OCI-LY7 (cell line): ENCODE measurements at regions not wholly inside any gene's neighbourhood (a gene's known extent, or its start where the extent isn't known, plus 50 kb on each side); places are given as distances from the start of the nearest gene placed in this dataset.

Experiments used
- CTCF ChIP-seq: fragments of 200-600 bp; sonication (generic); conservative IDR thresholded peaks from 2 replicates; pipeline ENCODE4 v1.5.1; 2014; ENCODE audit warnings: mild to moderate bottlenecking, antibody characterized with exemption, low read length, moderate library complexity, mixed read lengths
- EZH2phosphoT487 ChIP-seq: fragments of 200-600 bp; sonication (generic); IDR thresholded peaks from 2 replicates; pipeline ENCODE4 v1.6.1; 2018; ENCODE audit warnings: low read depth, borderline replicate concordance, mild to moderate bottlenecking, mixed run types, antibody characterized with exemption, low read length, moderate library complexity, mixed read lengths

DNA sequence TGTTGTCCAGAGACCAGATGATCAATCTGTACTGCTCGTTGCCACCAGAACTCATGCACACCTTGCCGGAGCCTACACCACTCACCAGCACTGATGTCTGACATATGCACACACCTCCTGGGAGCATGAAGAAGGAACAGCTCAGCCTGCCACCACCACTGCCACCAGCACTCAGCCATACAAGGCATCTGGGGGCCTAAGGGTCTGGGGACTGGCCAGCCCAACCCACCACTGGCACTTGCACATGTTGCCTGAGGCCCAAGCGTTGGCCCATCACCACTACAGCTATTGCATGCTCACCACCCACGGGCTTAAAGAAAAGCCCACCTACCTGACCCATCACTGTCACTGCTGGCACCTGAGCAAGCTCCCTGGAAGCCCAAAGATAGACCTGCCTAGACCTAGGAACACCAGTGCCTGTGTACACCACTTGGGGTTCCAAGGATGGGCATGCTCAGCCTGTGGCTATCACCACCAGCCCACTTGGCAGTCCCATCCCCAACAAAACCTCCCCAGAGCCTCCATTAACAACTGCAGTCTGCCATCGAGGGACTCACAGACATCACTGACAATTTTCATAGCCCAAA, 174.3 kb upstream of the GRID2 start:
- no peak for TF ChIP-seq CTCF
- TF ChIP-seq EZH2phosphoT487 = no peak
